A673 (cell line): ENCODE measurements at regions not wholly inside any gene's neighbourhood (a gene's known extent, or its start where the extent isn't known, plus 50 kb on each side); places are given as distances from the start of the nearest gene placed in this dataset.

ENCODE experiments used
- CTCF ChIP-seq: fragments of 300-800, 200-600 bp; sonication (generic); conservative IDR thresholded peaks from 2 replicates; pipeline ENCODE4 v1.5.1; 2017; ENCODE audit warnings: low read depth, mild to moderate bottlenecking, antibody characterized with exemption, low read length, moderate library complexity, mixed read lengths
- EZH2 ChIP-seq: fragments of 200-600 bp; sonication (generic); IDR thresholded peaks from 2 replicates; pipeline ENCODE4 v1.6.1; 2017; ENCODE audit warnings: borderline replicate concordance, low read depth, mild to moderate bottlenecking, mixed read lengths, antibody characterized with exemption, low read length; ENCODE audit not compliant: poor library complexity, severe bottlenecking

- TF ChIP-seq CTCF (no peak), EZH2 (no peak)
Observed at GRCh38 chr10:128716181-128716580, 590.0 kb upstream of the MKI67 start.
